22Rv1 (cell line): ENCODE measurements at regions not wholly inside any gene's neighbourhood (a gene's known extent, or its start where the extent isn't known, plus 50 kb on each side); places are given as distances from the start of the nearest gene placed in this dataset.

Source experiments
- H3K27ac ChIP-seq: fragments of 450-650 bp; 2 replicates; pipeline ENCODE4 v1.5.1; 2017
- ZFX ChIP-seq: fragments of 450-650 bp; IDR thresholded peaks from 2 replicates; pipeline ENCODE4 v1.6.1; 2017; ENCODE audit warnings: antibody characterized with exemption, borderline replicate concordance
- TF ChIP-seq, protein P1 (sequence below): fragments of 450-650 bp; IDR thresholded peaks from 2 replicates; pipeline ENCODE4 v1.5.1; 2017; ENCODE audit warnings: mild to moderate bottlenecking

- no peak overlapping the region for H3K27ac ChIP-seq
- no peak for TF ChIP-seq ZFX
- TF ChIP-seq, protein P1, sequence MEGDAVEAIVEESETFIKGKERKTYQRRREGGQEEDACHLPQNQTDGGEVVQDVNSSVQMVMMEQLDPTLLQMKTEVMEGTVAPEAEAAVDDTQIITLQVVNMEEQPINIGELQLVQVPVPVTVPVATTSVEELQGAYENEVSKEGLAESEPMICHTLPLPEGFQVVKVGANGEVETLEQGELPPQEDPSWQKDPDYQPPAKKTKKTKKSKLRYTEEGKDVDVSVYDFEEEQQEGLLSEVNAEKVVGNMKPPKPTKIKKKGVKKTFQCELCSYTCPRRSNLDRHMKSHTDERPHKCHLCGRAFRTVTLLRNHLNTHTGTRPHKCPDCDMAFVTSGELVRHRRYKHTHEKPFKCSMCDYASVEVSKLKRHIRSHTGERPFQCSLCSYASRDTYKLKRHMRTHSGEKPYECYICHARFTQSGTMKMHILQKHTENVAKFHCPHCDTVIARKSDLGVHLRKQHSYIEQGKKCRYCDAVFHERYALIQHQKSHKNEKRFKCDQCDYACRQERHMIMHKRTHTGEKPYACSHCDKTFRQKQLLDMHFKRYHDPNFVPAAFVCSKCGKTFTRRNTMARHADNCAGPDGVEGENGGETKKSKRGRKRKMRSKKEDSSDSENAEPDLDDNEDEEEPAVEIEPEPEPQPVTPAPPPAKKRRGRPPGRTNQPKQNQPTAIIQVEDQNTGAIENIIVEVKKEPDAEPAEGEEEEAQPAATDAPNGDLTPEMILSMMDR: no peak
Measured at GRCh38 chr9:21656776-21657674, 145.4 kb upstream of the MTAP start.

DNA sequence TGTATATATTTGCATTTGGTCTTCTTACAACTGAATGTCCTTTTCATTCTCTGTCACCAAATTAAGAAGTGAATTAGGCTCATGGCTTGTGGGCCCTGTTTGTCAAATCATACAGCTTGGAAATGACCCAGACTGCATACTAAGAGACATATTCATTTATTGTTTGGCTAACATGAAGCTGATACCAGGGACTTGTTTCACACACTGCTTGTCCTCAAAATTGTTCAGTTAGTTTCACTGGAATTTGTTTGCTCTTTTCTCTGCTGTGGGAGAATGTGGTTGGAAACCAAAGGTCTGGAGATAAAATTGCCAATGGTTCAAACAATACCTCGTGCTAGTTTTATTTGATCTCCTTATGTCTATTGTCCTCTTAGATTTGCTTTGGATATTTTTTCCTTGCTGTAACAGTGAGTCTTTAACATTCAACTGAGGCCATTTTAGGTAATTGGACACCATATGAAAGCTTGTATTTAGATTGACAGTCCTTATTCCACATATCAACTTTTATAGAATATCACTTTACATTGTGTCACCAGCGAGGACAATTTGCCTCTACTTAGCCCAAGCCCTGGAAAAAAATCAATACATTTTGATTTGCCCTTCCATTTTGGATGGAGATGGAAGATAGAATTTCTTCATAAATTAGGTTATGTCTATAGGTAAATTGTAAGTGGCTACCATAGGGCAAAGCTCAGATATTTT, 144.3 kb upstream of the MTAP start:
- no peak overlapping the region for H3K27ac ChIP-seq
- no peak for TF ChIP-seq ZFX
- TF ChIP-seq, protein P1: no peak

GRCh38 chr9:21660976-21661375, 141.5 kb upstream of the MTAP start:
- TF ChIP-seq, protein P1: no peak
- TF ChIP-seq ZFX: no peak
- H3K27ac ChIP-seq: no peak overlapping the region

- TF ChIP-seq, protein P1: no peak
- TF ChIP-seq ZFX: no peak
- H3K27ac ChIP-seq: no peak overlapping the region
Measured at GRCh38 chr9:21661626-21662025, 140.8 kb upstream of the MTAP start.

DNA sequence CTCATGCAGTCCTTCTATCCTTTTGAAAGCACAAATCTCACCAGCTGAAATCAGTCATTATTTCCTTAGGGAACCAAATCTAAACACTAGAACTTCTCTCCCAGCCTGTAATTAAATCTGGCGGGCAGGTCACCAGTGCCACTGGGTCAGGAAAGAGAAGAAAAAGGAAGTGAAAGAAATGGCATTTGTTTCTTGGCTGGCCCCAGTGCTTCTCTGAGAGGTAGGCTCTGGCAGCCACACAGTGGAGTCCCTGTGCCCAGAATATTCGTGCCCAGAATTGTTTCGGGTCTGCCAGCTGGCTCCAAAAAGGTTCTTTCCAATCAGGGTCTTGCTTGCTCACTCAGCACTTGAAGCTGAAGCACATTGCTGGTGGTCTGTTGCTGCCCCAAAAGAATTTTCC, 133.9 kb upstream of the MTAP start:
- TF ChIP-seq, protein P1: no peak
- TF ChIP-seq ZFX: no peak
- no peak overlapping the region for H3K27ac ChIP-seq

DNA sequence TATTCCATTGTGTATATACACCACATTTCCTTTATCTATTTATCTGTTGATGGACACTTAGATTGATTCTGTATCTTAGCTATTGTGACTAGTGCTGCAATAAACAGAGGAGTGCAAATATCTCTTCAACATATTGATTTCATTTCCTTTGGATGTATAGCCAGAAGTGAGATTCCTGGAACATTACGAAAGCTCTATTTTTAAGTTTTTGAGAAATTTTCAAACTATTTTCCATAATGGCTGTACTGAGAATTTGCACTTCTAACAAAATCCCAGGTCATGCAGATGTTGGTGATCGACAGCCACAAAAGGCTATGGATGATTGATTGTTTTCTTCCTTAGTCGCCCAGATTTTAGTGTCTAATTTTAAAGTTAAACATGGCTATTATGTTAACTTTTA, 132.7 kb upstream of the MTAP start:
- TF ChIP-seq ZFX: no peak
- TF ChIP-seq, protein P1: no peak
- H3K27ac ChIP-seq: no peak overlapping the region

DNA sequence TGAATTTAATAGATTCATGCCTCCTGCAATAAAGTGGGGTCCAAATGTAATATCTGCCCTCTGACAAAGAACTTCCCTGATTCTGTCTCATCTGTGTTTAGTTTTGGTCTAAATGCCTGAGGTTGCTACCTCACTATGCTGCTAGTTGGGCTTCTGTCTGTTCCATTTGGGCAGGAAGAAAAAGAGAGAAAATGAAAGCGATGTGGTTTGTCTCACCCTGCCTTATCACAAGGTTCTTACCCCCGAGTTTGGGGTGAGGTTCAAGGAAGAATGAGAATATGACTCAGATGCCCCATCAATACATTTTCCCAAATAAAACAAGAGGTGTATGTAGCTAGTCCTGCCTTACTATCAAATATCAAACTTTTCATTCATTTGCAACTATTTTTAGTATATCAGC, 132.1 kb upstream of the MTAP start:
- TF ChIP-seq, protein P1: no peak
- TF ChIP-seq ZFX: no peak
- no peak overlapping the region for H3K27ac ChIP-seq
